H1 (cell line): ENCODE measurements at regions not wholly inside any gene's neighbourhood (a gene's known extent, or its start where the extent isn't known, plus 50 kb on each side); places are given as distances from the start of the nearest gene placed in this dataset.

ENCODE experiments used
- ASH2L ChIP-seq: fragments of 200-600, 300-600 bp; sonication (generic); IDR thresholded peaks from one replicate; pipeline ENCODE4 v1.7.1; 2017; ENCODE audit warnings: low read length
- EZH2 ChIP-seq: fragments of 200-600 bp; sonication (generic); IDR thresholded peaks from 2 replicates; pipeline ENCODE4 v1.7.1; 2012; ENCODE audit warnings: low read depth, mild to moderate bottlenecking, moderate library complexity, low read length, inconsistent platforms; ENCODE audit not compliant: severe bottlenecking
- POLR2A ChIP-seq, 2 experiments: IDR thresholded peaks; 1 replicate in 1 of 2; 2 replicates in 1 of 2; pipeline ENCODE4 v1.6.1; 2011; ENCODE audit warnings: low read depth in 2 of 2, low read length in 2 of 2, mild to moderate bottlenecking in 2 of 2; ENCODE audit errors: control extremely low read depth in 1 of 2
- POLR2AphosphoS5 ChIP-seq: IDR thresholded peaks from 2 replicates; pipeline ENCODE4 v1.6.1; 2011; ENCODE audit warnings: low read depth, low read length
- RAD21 ChIP-seq, 2 experiments: IDR thresholded peaks in 1 of 2; conservative IDR thresholded peaks in 1 of 2; 2 replicates each; pipeline ENCODE4 v1.6.1; 2011; ENCODE audit warnings: low read depth in 2 of 2, low read length in 2 of 2, improper control_type of control experiment in 1 of 2, inconsistent platforms in 1 of 2, mild to moderate bottlenecking in 1 of 2, moderate library complexity in 1 of 2
- SRF ChIP-seq: IDR thresholded peaks from 2 replicates; pipeline ENCODE4 v1.6.1; 2011; ENCODE audit warnings: mild to moderate bottlenecking, low read depth, low read length, moderate library complexity
- TAF1 ChIP-seq: IDR thresholded peaks from 2 replicates; pipeline ENCODE4 v1.6.1; 2011; ENCODE audit warnings: mild to moderate bottlenecking, low read depth, low read length
- TEAD4 ChIP-seq: IDR thresholded peaks from 2 replicates; pipeline ENCODE4 v1.6.1; 2012; ENCODE audit warnings: low read depth, low read length, inconsistent platforms, mixed read lengths
- YY1 ChIP-seq: IDR thresholded peaks from 2 replicates; pipeline ENCODE4 v1.6.1; 2011; ENCODE audit warnings: low read depth, mild to moderate bottlenecking, low read length
- ZNF274 ChIP-seq: IDR thresholded peaks from 2 replicates; pipeline ENCODE4 v1.7.0; 2012; ENCODE audit warnings: low read length, borderline replicate concordance; ENCODE audit errors: extremely low read depth
- TF ChIP-seq, protein P1 (sequence below), 3 experiments: IDR thresholded peaks; 1 replicate in 2 of 3; 2 replicates in 1 of 3; pipeline versions ENCODE4 v1.5.1 to v1.6.1; 2011; ENCODE audit warnings: low read length in 3 of 3, mild to moderate bottlenecking in 3 of 3, inconsistent platforms in 2 of 3, low read depth in 1 of 3, moderate library complexity in 1 of 3; ENCODE audit not compliant: insufficient read depth in 1 of 3; ENCODE audit errors: control extremely low read depth in 1 of 3
- TF ChIP-seq, protein P2 (sequence below): IDR thresholded peaks from 2 replicates; pipeline ENCODE4 v1.6.1; 2012; ENCODE audit warnings: inconsistent platforms

DNA sequence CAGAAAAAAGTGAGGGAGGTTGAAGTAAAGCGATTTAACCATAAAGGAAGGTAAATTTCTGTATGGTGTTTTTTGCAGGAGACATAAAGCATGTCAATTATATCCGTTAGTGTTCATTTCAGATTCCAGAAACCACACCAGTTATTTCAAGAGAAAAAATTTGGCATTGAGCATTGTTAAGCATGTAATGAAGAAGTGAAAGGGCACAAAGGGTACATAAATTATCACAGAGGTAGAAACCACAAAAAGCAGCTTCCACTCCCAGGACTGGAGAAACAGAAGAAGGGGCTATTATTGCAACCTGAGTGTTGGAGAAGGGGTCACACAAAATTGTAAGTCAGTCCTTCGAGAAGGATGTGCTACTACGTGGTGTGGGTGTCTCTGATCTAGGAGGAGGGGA lies 72.2 kb upstream of the DACH1 start:
- no peak for TF ChIP-seq ZNF274
- TF ChIP-seq, protein P1, sequence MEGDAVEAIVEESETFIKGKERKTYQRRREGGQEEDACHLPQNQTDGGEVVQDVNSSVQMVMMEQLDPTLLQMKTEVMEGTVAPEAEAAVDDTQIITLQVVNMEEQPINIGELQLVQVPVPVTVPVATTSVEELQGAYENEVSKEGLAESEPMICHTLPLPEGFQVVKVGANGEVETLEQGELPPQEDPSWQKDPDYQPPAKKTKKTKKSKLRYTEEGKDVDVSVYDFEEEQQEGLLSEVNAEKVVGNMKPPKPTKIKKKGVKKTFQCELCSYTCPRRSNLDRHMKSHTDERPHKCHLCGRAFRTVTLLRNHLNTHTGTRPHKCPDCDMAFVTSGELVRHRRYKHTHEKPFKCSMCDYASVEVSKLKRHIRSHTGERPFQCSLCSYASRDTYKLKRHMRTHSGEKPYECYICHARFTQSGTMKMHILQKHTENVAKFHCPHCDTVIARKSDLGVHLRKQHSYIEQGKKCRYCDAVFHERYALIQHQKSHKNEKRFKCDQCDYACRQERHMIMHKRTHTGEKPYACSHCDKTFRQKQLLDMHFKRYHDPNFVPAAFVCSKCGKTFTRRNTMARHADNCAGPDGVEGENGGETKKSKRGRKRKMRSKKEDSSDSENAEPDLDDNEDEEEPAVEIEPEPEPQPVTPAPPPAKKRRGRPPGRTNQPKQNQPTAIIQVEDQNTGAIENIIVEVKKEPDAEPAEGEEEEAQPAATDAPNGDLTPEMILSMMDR (IDR thresholded peaks at IDR 0.05; ENCODE audit: control extremely low read depth in 1 of 3, insufficient read depth in 1 of 3, low read depth in 1 of 3, low read length in 3 of 3): no peak
- no peak for TF ChIP-seq POLR2A (IDR thresholded peaks at IDR 0.05; ENCODE audit: control extremely low read depth in 1 of 2, low read depth in 2 of 2, low read length in 2 of 2)
- TF ChIP-seq YY1: no peak
- no peak for TF ChIP-seq POLR2AphosphoS5
- TF ChIP-seq TEAD4: no peak
- no peak for TF ChIP-seq RAD21 (IDR thresholded peaks at IDR 0.05 in 1 of 2, conservative IDR thresholded peaks at IDR 0.05 in 1 of 2; ENCODE audit: low read depth in 2 of 2, low read length in 2 of 2)
- no peak for TF ChIP-seq ASH2L
- no peak for TF ChIP-seq SRF
- TF ChIP-seq TAF1: no peak
- TF ChIP-seq, protein P2, sequence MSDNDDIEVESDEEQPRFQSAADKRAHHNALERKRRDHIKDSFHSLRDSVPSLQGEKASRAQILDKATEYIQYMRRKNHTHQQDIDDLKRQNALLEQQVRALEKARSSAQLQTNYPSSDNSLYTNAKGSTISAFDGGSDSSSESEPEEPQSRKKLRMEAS: no peak
- no peak for TF ChIP-seq EZH2
